ENCODE measurements at regions not wholly inside any gene's neighbourhood (a gene's known extent, or its start where the extent isn't known, plus 50 kb on each side); places are given as distances from the start of the nearest gene placed in this dataset.

DNA sequence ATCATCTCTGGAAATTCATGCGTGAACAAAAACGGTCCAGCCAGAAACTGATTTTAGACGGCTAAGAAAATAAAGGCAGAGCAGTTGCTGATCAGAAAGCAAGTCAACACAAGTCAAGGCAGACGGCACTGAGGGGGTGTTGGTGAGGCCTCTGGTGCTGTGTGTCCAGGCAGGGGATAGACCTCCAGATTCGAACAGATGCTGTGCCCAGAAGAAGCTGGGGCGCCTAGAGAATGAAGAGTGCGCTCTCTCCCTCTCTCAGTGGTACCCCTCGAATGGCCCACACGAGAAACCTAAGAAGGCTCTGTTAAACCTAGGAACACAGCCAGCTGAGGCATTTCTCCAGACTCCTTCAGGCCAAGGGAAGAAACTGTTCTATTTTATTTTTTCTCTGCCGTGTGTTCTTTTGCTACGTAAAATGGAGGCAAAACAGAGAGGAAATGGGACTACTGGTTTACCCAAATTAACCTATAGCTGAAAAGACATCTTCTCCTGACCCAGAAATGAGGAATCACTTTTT, 178.3 kb downstream of the PMP22 start:
- TF ChIP-seq, protein P1, sequence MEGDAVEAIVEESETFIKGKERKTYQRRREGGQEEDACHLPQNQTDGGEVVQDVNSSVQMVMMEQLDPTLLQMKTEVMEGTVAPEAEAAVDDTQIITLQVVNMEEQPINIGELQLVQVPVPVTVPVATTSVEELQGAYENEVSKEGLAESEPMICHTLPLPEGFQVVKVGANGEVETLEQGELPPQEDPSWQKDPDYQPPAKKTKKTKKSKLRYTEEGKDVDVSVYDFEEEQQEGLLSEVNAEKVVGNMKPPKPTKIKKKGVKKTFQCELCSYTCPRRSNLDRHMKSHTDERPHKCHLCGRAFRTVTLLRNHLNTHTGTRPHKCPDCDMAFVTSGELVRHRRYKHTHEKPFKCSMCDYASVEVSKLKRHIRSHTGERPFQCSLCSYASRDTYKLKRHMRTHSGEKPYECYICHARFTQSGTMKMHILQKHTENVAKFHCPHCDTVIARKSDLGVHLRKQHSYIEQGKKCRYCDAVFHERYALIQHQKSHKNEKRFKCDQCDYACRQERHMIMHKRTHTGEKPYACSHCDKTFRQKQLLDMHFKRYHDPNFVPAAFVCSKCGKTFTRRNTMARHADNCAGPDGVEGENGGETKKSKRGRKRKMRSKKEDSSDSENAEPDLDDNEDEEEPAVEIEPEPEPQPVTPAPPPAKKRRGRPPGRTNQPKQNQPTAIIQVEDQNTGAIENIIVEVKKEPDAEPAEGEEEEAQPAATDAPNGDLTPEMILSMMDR (IDR thresholded peaks at IDR 0.05; ENCODE audit: poor library complexity, severe bottlenecking), result no peak
- no peak for TF ChIP-seq EP300 (conservative IDR thresholded peaks at IDR 0.05; ENCODE audit: poor library complexity, severe bottlenecking)
- no peak for TF ChIP-seq RAD21 (conservative IDR thresholded peaks at IDR 0.05)
- TF ChIP-seq REST (IDR thresholded peaks at IDR 0.05; ENCODE audit: borderline replicate concordance), result no peak
- no peak for TF ChIP-seq SMC3 (conservative IDR thresholded peaks at IDR 0.05; ENCODE audit: poor library complexity)

Measured in neural cell (in vitro differentiated cells).